Suprapubic skin (tissue), 3 donors: ENCODE measurements at regions not wholly inside any gene's neighbourhood (a gene's known extent, or its start where the extent isn't known, plus 50 kb on each side); places are given as distances from the start of the nearest gene placed in this dataset.

Experiments
- POLR2A ChIP-seq, 2 donors: fragments of 450-650 bp; IDR thresholded peaks; one replicate each; pipeline ENCODE4 v1.6.1; 2017; ENCODE audit warnings: antibody characterized with exemption in 2 of 2, mild to moderate bottlenecking in 2 of 2, moderate library complexity in 2 of 2
- TF ChIP-seq, protein P1 (sequence below), 2 donors: fragments of 200-600 bp in 1 of 2; fragments of 450-650 bp in 1 of 2; sonication (generic) in 1 of 2; IDR thresholded peaks; one replicate each; pipeline ENCODE4 v1.5.1; 2016 to 2019; ENCODE audit warnings: antibody characterized with exemption in 2 of 2, mild to moderate bottlenecking in 1 of 2, moderate library complexity in 1 of 2

DNA sequence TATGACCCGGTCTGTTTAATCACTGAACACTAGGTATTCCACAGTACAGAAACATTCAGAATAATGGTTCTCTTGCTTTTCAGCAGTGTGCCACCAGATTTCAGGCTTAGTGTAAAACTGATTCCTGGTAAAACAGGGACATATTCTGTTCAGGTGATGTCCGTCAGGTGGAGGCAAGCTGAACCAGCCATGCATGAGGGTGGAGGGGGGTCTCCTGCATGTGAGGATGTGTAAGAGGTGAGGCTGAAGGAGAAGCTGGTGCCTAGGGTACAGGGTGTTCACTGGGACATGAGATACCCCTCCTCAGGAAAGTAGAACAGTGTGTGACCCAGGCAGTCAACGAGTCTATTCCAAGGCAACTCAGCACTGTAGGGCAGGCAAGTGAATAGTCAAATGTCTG lies 563.9 kb downstream of the BNC2 start:
- no peak for TF ChIP-seq POLR2A (IDR thresholded peaks at IDR 0.05)
- TF ChIP-seq, protein P1, sequence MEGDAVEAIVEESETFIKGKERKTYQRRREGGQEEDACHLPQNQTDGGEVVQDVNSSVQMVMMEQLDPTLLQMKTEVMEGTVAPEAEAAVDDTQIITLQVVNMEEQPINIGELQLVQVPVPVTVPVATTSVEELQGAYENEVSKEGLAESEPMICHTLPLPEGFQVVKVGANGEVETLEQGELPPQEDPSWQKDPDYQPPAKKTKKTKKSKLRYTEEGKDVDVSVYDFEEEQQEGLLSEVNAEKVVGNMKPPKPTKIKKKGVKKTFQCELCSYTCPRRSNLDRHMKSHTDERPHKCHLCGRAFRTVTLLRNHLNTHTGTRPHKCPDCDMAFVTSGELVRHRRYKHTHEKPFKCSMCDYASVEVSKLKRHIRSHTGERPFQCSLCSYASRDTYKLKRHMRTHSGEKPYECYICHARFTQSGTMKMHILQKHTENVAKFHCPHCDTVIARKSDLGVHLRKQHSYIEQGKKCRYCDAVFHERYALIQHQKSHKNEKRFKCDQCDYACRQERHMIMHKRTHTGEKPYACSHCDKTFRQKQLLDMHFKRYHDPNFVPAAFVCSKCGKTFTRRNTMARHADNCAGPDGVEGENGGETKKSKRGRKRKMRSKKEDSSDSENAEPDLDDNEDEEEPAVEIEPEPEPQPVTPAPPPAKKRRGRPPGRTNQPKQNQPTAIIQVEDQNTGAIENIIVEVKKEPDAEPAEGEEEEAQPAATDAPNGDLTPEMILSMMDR (IDR thresholded peaks at IDR 0.05): no peak
